ENCODE measurements at regions not wholly inside any gene's neighbourhood (a gene's known extent, or its start where the extent isn't known, plus 50 kb on each side); places are given as distances from the start of the nearest gene placed in this dataset.

GRCh38 chrX:926070-926469, 286.4 kb downstream of the CRLF2 start:
- H3K9ac ChIP-seq (ENCODE audit: low read length): no peak overlapping the region
- no peak overlapping the region for H3K4me2 ChIP-seq (replicated peaks; ENCODE audit: low read depth, low read length, poor library complexity, severe bottlenecking)
- TF ChIP-seq, protein P1, sequence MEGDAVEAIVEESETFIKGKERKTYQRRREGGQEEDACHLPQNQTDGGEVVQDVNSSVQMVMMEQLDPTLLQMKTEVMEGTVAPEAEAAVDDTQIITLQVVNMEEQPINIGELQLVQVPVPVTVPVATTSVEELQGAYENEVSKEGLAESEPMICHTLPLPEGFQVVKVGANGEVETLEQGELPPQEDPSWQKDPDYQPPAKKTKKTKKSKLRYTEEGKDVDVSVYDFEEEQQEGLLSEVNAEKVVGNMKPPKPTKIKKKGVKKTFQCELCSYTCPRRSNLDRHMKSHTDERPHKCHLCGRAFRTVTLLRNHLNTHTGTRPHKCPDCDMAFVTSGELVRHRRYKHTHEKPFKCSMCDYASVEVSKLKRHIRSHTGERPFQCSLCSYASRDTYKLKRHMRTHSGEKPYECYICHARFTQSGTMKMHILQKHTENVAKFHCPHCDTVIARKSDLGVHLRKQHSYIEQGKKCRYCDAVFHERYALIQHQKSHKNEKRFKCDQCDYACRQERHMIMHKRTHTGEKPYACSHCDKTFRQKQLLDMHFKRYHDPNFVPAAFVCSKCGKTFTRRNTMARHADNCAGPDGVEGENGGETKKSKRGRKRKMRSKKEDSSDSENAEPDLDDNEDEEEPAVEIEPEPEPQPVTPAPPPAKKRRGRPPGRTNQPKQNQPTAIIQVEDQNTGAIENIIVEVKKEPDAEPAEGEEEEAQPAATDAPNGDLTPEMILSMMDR (IDR thresholded peaks at IDR 0.05): no peak
- TF ChIP-seq EZH2 (IDR thresholded peaks at IDR 0.05; ENCODE audit: borderline replicate concordance, insufficient read depth, low read depth, low read length, poor library complexity, severe bottlenecking): no peak
- intact Hi-C loops (cut with micrococcal nuclease): no loop called here
- DNase-seq (no peak), ATAC-seq (ENCODE audit: low read depth) (no peak)
- no peaks in the 10 kb centered on the region for H3K4me1 Mint-ChIP-seq
- no peak overlapping the region for H2AFZ ChIP-seq (ENCODE audit: insufficient read depth, low read depth, low read length, poor library complexity, severe bottlenecking)
- no peak overlapping the region for H3K4me3 Mint-ChIP-seq
- no peak overlapping the region for H3K27ac ChIP-seq (ENCODE audit: low read length in 2 of 2)
- no peaks in the 10 kb centered on the region for H3K27me3 Mint-ChIP-seq
- no peaks in the 10 kb centered on the region for H3K9me3 Mint-ChIP-seq (ENCODE audit: insufficient read depth)
- H3K4me1 ChIP-seq (ENCODE audit: control insufficient read depth in 2 of 2, insufficient read depth in 2 of 2, low read length in 2 of 2): no peaks in the 10 kb centered on the region
- WGBS (ENCODE audit: insufficient coverage): 95% methylated on average over 8 of the region's 9 CpGs
- H4K20me1 ChIP-seq (ENCODE audit: control insufficient read depth, insufficient read depth, low read length, poor library complexity, severe bottlenecking): no peaks in the 10 kb centered on the region
- ChIA-PET POLR2A (no interaction called here), CTCF (no interaction called here)
- H3K9me3 ChIP-seq (ENCODE audit: control extremely low read depth in 1 of 3, control insufficient read depth in 2 of 3, insufficient read depth in 1 of 3, low read length in 2 of 3): peaks cover 0 to 7% (median 0%) of the 10 kb centered on the region in 3 donors
- H3K27ac Mint-ChIP-seq: no peak overlapping the region
- no peak overlapping the region for H3K4me3 ChIP-seq (ENCODE audit: control extremely low read depth in 1 of 5, extremely low read depth in 1 of 5, insufficient read depth in 1 of 5, low read depth in 2 of 5, low read length in 4 of 5)
- H3K27me3 ChIP-seq (replicated peaks in 1 of 4; ENCODE audit: control extremely low read depth in 1 of 4, control insufficient read depth in 3 of 4, insufficient read depth in 4 of 4, low read length in 3 of 4): no peaks in the 10 kb centered on the region
- no peaks in the 10 kb centered on the region for H3K36me3 ChIP-seq (replicated peaks in 1 of 2; ENCODE audit: control extremely low read depth in 1 of 2, control insufficient read depth in 1 of 2, extremely low read depth in 1 of 2, insufficient read depth in 2 of 2, low read length in 1 of 2)
- H3K79me2 ChIP-seq (ENCODE audit: control insufficient read depth, insufficient read depth, low read length): no peaks in the 10 kb centered on the region

DNA sequence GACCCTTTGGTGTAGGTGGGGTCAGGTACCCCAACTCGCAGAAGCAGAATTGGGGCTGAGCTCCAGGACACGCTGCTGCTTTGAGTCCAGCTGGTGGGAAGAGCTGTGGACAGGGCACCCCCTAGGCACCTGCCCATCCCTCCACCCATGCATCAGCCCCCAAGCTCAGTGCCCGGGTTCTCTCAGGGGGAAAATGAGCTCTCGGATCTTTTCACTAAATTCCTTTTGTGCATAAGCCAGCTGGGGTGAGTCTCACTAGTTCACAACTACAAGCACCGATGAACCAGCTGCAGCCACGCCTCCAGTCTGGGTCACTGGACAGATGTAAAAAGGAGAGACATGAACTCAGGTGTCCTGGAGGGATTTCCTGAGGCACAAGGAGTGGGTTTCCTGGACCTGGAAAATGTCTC, 286.8 kb downstream of the CRLF2 start:
- CTCF ChIA-PET: no interaction called here

More for the DNA sequence above, 286.8 kb downstream of the CRLF2 start:
- Histone ChIP-seq H3K27ac (ENCODE audit: low read length in 2 of 2) (no peak overlapping the region), H3K4me3 (ENCODE audit: control extremely low read depth in 1 of 5, extremely low read depth in 1 of 5, insufficient read depth in 1 of 5, low read depth in 2 of 5, low read length in 4 of 5) (no peak overlapping the region), H3K4me2 (replicated peaks; ENCODE audit: low read depth, low read length, poor library complexity, severe bottlenecking) (no peak overlapping the region), H3K9me3 (ENCODE audit: control extremely low read depth in 1 of 3, control insufficient read depth in 2 of 3, insufficient read depth in 1 of 3, low read length in 2 of 3) (peaks cover 0 to 7% (median 0%) of the 10 kb centered on the region in 3 donors), H3K79me2 (ENCODE audit: control insufficient read depth, insufficient read depth, low read length) (no peaks in the 10 kb centered on the region), H3K36me3 (replicated peaks in 1 of 2; ENCODE audit: control extremely low read depth in 1 of 2, control insufficient read depth in 1 of 2, extremely low read depth in 1 of 2, insufficient read depth in 2 of 2, low read length in 1 of 2) (no peaks in the 10 kb centered on the region), H4K20me1 (ENCODE audit: control insufficient read depth, insufficient read depth, low read length, poor library complexity, severe bottlenecking) (no peaks in the 10 kb centered on the region), H3K9ac (ENCODE audit: low read length) (no peak overlapping the region), H2AFZ (ENCODE audit: insufficient read depth, low read depth, low read length, poor library complexity, severe bottlenecking) (no peak overlapping the region), H3K27me3 (replicated peaks in 1 of 4; ENCODE audit: control extremely low read depth in 1 of 4, control insufficient read depth in 3 of 4, insufficient read depth in 4 of 4, low read length in 3 of 4) (no peaks in the 10 kb centered on the region), H3K4me1 (ENCODE audit: control insufficient read depth in 2 of 2, insufficient read depth in 2 of 2, low read length in 2 of 2) (no peaks in the 10 kb centered on the region)
- WGBS (ENCODE audit: insufficient coverage): 95% methylated on average over 4 of the region's 6 CpGs
- POLR2A ChIA-PET: no interaction called here
- Mint-ChIP-seq H3K27ac (no peak overlapping the region), H3K9me3 (ENCODE audit: insufficient read depth) (no peaks in the 10 kb centered on the region), H3K4me1 (no peaks in the 10 kb centered on the region), H3K27me3 (no peaks in the 10 kb centered on the region), H3K4me3 (no peak overlapping the region)
- DNase-seq (no peak), ATAC-seq (ENCODE audit: low read depth) (no peak)
- intact Hi-C loops (cut with micrococcal nuclease): no loop called here
- no peak for TF ChIP-seq EZH2 (IDR thresholded peaks at IDR 0.05; ENCODE audit: borderline replicate concordance, insufficient read depth, low read depth, low read length, poor library complexity, severe bottlenecking)
- TF ChIP-seq, protein P1 (IDR thresholded peaks at IDR 0.05): no peak
